Testis (tissue), 2 donors: ENCODE measurements at regions not wholly inside any gene's neighbourhood (a gene's known extent, or its start where the extent isn't known, plus 50 kb on each side); places are given as distances from the start of the nearest gene placed in this dataset.

Experiments used
- DNase-seq: peaks from one replicate; pipeline ENCODE4 v3.0.0-alpha.2; 2019
- H3K27ac ChIP-seq, 2 donors: fragments of 200-600 bp; sonication (generic); one replicate each; pipeline ENCODE4 v1.5.1; 2019
- H3K27me3 ChIP-seq: fragments of 200-600 bp; sonication (generic); one replicate; pipeline ENCODE4 v1.5.1; 2019
- H3K36me3 ChIP-seq: fragments of 200-600 bp; sonication (generic); one replicate; pipeline ENCODE4 v1.5.1; 2017; ENCODE audit warnings: low read depth; ENCODE audit errors: missing control alignments
- H3K4me1 ChIP-seq: fragments of 200-600 bp; sonication (generic); one replicate; pipeline ENCODE4 v1.5.1; 2019
- H3K4me3 ChIP-seq, 2 donors: fragments of 200-600 bp; sonication (generic); one replicate each; pipeline ENCODE4 v1.5.1; 2017 to 2019
- H3K9me3 ChIP-seq: fragments of 200-600 bp; sonication (generic); one replicate; pipeline ENCODE4 v1.5.1; 2017
- POLR2A ChIP-seq: fragments of 450-650 bp; IDR thresholded peaks from one replicate; pipeline ENCODE4 v1.6.1; 2017; ENCODE audit warnings: antibody characterized with exemption, mild to moderate bottlenecking, moderate library complexity
- WGBS, 2 donors: methylation state at CpG; one replicate each; pipeline ENCODE4 v1.1.5; 2018; 5-methylcytosine and 5-hydroxymethylcytosine counted together
- intact Hi-C: fragments of 100-400 bp; cut with DNase I; formaldehyde crosslinking; loops from one replicate; pipeline ENCODE4 v1.15.1; 2023; ENCODE audit warnings: low total_unique reads
- TF ChIP-seq, protein P1 (sequence below), 3 experiments: fragments of 450-650 bp in 2 of 3; fragments of 200-600 bp in 1 of 3; sonication (generic) in 1 of 3; IDR thresholded peaks; one replicate each; pipeline ENCODE4 v1.5.1; 2016 to 2019; ENCODE audit warnings: antibody characterized with exemption in 3 of 3, mild to moderate bottlenecking in 2 of 3, moderate library complexity in 1 of 3

DNA sequence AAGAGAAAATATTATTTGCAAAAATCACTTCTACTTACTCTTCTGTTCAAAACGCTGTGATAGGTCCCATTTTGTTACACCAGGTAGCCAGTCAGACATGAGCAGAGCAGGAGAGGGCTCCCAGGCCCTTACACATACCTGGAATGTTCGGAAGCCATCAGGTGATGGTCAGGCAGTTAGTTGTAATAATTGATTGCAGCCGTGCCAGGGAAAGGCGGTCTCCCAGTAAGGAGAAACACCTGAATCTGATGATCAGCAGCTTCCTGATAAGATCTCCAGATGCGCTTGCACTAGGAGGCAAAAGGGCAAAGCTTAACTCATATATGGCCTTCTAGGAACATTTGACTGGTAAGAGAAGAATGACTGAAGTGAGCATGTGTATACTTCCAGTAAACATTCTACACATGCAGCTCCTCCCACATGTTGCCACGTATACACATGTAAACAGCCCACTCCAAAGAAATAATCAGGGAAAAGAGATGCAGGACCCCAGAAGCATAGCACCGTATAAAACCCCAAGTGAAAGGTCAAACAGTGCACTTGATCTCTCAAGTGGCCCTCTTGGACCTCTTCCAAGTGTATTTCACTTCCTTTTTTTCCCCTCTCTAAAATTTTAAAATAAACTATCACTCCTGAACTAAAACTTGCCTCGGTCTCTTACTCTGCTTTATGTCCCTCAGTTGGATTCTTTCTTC, 1338.0 kb downstream of the FSTL5 start:
- WGBS, 2 donors = 54 to 76% methylated on average over 8 of the region's 8 CpGs
- no peak for TF ChIP-seq POLR2A
- TF ChIP-seq, protein P1, sequence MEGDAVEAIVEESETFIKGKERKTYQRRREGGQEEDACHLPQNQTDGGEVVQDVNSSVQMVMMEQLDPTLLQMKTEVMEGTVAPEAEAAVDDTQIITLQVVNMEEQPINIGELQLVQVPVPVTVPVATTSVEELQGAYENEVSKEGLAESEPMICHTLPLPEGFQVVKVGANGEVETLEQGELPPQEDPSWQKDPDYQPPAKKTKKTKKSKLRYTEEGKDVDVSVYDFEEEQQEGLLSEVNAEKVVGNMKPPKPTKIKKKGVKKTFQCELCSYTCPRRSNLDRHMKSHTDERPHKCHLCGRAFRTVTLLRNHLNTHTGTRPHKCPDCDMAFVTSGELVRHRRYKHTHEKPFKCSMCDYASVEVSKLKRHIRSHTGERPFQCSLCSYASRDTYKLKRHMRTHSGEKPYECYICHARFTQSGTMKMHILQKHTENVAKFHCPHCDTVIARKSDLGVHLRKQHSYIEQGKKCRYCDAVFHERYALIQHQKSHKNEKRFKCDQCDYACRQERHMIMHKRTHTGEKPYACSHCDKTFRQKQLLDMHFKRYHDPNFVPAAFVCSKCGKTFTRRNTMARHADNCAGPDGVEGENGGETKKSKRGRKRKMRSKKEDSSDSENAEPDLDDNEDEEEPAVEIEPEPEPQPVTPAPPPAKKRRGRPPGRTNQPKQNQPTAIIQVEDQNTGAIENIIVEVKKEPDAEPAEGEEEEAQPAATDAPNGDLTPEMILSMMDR (IDR thresholded peaks at IDR 0.05) = no peak
- no peaks in the 10 kb centered on the region for H3K36me3 ChIP-seq
- H3K27me3 ChIP-seq = no peaks in the 10 kb centered on the region
- no peak overlapping the region for H3K27ac ChIP-seq
- no peaks in the 10 kb centered on the region for H3K9me3 ChIP-seq
- DNase-seq = no peak
- no peak overlapping the region for H3K4me3 ChIP-seq
- H3K4me1 ChIP-seq = no peaks in the 10 kb centered on the region
- intact Hi-C loops = no loop called here

DNA sequence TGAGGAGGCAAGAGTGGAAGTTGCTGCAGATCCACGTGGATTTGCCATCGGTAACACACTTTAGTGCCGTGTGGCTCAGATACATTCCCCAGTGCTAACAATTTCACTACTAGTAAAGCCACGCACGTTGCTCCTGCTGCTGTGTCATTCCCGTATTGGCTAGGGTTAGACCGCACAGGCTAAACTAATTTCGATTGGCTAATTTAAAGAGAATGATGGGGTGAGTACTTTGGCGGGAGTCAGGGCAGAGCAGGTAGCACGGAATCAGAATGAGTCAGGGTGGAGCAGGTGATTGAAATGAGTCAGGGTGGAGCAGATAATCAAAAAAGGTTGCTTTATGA, 1337.5 kb downstream of the FSTL5 start:
- Histone ChIP-seq H3K36me3 (no peaks in the 10 kb centered on the region), H3K27ac (no peak overlapping the region), H3K4me1 (no peaks in the 10 kb centered on the region), H3K4me3 (no peak overlapping the region), H3K9me3 (no peaks in the 10 kb centered on the region), H3K27me3 (no peaks in the 10 kb centered on the region)
- no peak for DNase-seq
- intact Hi-C loops = no loop called here
- TF ChIP-seq, protein P1 (IDR thresholded peaks at IDR 0.05) = no peak
- no peak for TF ChIP-seq POLR2A
- 73 to 74% methylated on average over 10 of the region's 10 CpGs for WGBS, 2 donors

DNA sequence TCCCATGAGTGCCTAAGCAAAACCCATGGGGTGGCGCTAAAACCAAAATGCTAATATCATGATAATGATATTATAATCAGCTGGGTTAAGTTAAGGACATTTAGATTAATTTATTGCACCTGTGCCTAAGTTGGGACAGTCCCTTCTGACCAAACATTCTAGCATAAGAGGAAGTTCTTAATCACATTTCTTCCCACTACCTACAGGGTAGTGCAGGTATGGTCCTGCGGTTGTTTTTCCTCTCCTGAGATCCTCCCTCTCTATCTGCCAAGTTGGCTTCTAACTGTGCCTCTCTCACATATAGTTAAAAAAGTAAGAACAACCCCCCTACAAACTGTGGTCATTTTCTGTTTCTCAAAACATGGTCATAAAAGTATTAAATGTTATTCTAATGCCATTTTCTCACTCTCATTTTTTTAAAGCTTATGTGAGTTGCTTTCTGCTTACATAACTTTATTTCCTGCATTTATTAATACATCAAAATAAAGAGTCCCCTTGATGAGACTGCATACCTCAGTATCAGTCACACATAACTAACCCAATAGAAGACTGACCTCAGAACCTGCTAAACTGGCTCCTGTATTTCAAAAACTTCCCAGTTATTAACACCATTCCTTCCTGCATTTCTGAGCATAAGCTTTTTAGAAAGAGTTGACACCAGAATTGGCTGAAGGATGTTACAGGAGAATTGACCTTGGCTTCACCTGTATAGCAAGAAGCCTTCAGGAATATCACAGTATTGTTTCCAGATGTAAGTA, 1332.5 kb downstream of the FSTL5 start:
- no peak overlapping the region for H3K4me3 ChIP-seq
- DNase-seq = no peak
- H3K27me3 ChIP-seq = no peaks in the 10 kb centered on the region
- no peaks in the 10 kb centered on the region for H3K4me1 ChIP-seq
- H3K36me3 ChIP-seq = no peaks in the 10 kb centered on the region
- WGBS, 2 donors = 71 to 86% methylated on average over 2 of the region's 2 CpGs
- no peak overlapping the region for H3K27ac ChIP-seq
- TF ChIP-seq, protein P1 (IDR thresholded peaks at IDR 0.05) = no peak
- no peak for TF ChIP-seq POLR2A
- H3K9me3 ChIP-seq = no peaks in the 10 kb centered on the region
- intact Hi-C loops = no loop called here

DNA sequence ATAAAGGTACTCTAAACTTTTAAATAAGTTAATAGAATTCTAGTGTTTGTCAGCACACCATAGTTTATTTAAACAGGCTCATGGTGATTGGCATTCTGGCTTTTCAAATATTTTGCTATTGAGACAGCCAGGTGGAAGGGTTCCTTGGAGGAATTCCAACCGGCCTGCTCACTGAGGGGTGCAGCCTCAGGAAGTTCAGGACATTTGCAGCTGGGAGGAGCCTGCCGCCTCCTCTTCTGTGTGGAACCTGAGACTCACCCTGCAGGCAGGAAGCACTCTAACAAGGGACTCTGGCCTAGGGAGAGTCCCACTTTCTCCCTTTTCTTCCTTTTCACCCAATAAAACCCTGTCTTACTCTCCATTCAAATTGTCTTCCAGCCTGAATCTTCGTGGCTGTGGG, 1328.0 kb downstream of the FSTL5 start:
- no peak for TF ChIP-seq POLR2A
- TF ChIP-seq, protein P1 (IDR thresholded peaks at IDR 0.05) = no peak
- Histone ChIP-seq H3K36me3 (no peaks in the 10 kb centered on the region), H3K9me3 (no peaks in the 10 kb centered on the region), H3K27ac (no peak overlapping the region), H3K4me3 (no peak overlapping the region), H3K4me1 (no peaks in the 10 kb centered on the region), H3K27me3 (no peaks in the 10 kb centered on the region)
- intact Hi-C loops = no loop called here
- WGBS, 2 donors = 55 to 62% methylated on average over 3 of the region's 3 CpGs
- DNase-seq = no peak
